Neural cell (in vitro differentiated cells): ENCODE measurements at regions not wholly inside any gene's neighbourhood (a gene's known extent, or its start where the extent isn't known, plus 50 kb on each side); places are given as distances from the start of the nearest gene placed in this dataset.

ENCODE experiments used
- H2AFZ ChIP-seq: fragments of 200-600, 300-800 bp; sonication (generic), shearing (Covaris generic); 2 replicates; pipeline ENCODE4 v1.6.0; 2014; ENCODE audit warnings: low read depth, mild to moderate bottlenecking, antibody characterized with exemption, low read length, moderate library complexity
- H3F3A ChIP-seq: fragments of 200-600 bp; shearing (Covaris generic); 2 replicates; pipeline ENCODE4 v1.6.1; 2016; ENCODE audit warnings: mild to moderate bottlenecking, moderate library complexity, mixed read lengths, antibody characterized with exemption, low read length; ENCODE audit not compliant: insufficient read depth, poor library complexity, severe bottlenecking
- H3K27ac ChIP-seq: fragments of 200-600, 300-800 bp; sonication (generic), shearing (Covaris generic); 2 replicates; pipeline ENCODE4 v1.5.1; 2014; ENCODE audit warnings: mild to moderate bottlenecking, low read length, moderate library complexity
- H3K27me3 ChIP-seq: fragments of 300-800, 200-600 bp; sonication (generic), shearing (Covaris generic); 2 replicates; pipeline ENCODE4 v1.6.0; 2014; ENCODE audit warnings: mild to moderate bottlenecking, low read depth, low read length, moderate library complexity; ENCODE audit not compliant: insufficient read depth
- H3K36me3 ChIP-seq: fragments of 300-800, 200-600 bp; sonication (generic), shearing (Covaris generic); 2 replicates; pipeline ENCODE4 v1.5.1; 2014; ENCODE audit warnings: mild to moderate bottlenecking, antibody characterized with exemption, low read length, moderate library complexity; ENCODE audit not compliant: insufficient read depth
- H3K4me2 ChIP-seq: fragments of 300-800, 200-600 bp; sonication (generic), shearing (Covaris generic); 2 replicates; pipeline ENCODE4 v1.6.0; 2014; ENCODE audit warnings: mild to moderate bottlenecking, low read length
- H3K4me3 ChIP-seq: fragments of 300-800, 200-600 bp; sonication (generic), shearing (Covaris generic); 2 replicates; pipeline ENCODE4 v1.5.1; 2014; ENCODE audit warnings: mild to moderate bottlenecking, low read length, moderate library complexity
- H3K79me2 ChIP-seq: fragments of 200-600 bp; shearing (Covaris generic); replicated peaks from 2 replicates; pipeline ENCODE4 v1.6.0; 2014; ENCODE audit warnings: mild to moderate bottlenecking, low read length, moderate library complexity; ENCODE audit not compliant: insufficient read depth
- H3K9ac ChIP-seq: fragments of 300-800, 200-600 bp; sonication (generic), shearing (Covaris generic); 2 replicates; pipeline ENCODE4 v1.6.1; 2016; ENCODE audit warnings: mild to moderate bottlenecking, low read length, mixed read lengths
- H3K9me2 ChIP-seq: fragments of 200-600 bp; shearing (Covaris generic); 2 replicates; pipeline ENCODE4 v1.6.1; 2016; ENCODE audit warnings: mild to moderate bottlenecking, low read length, mixed read lengths; ENCODE audit not compliant: insufficient read depth
- H3K9me3 ChIP-seq: fragments of 200-600, 300-800 bp; sonication (generic), shearing (Covaris generic); 2 replicates; pipeline ENCODE4 v1.6.1; 2016; ENCODE audit warnings: mild to moderate bottlenecking, mixed run types, low read length, moderate library complexity, mixed read lengths
- H4K20me1 ChIP-seq: fragments of 200-600 bp; shearing (Covaris generic); 2 replicates; pipeline ENCODE4 v1.6.1; 2016; ENCODE audit warnings: mild to moderate bottlenecking, mixed run types; ENCODE audit not compliant: insufficient read depth
- EP300 ChIP-seq: fragments of 450-650 bp; conservative IDR thresholded peaks from 2 replicates; pipeline ENCODE4 v1.6.1; 2014; ENCODE audit warnings: antibody characterized with exemption, mild to moderate bottlenecking, moderate library complexity; ENCODE audit not compliant: poor library complexity, severe bottlenecking
- EZH2 ChIP-seq: fragments of 200-600, 300-800 bp; shearing (Covaris generic), sonication (generic); IDR thresholded peaks from 2 replicates; pipeline ENCODE4 v1.6.1; 2014; ENCODE audit warnings: antibody characterized with exemption, low read length, borderline replicate concordance, mild to moderate bottlenecking; ENCODE audit not compliant: insufficient read depth, poor library complexity, severe bottlenecking
- MXI1 ChIP-seq: fragments of 450-650 bp; conservative IDR thresholded peaks from 2 replicates; pipeline ENCODE4 v1.6.1; 2014; ENCODE audit warnings: antibody characterized with exemption, mild to moderate bottlenecking; ENCODE audit not compliant: poor library complexity, severe bottlenecking
- POLR2AphosphoS5 ChIP-seq: IDR thresholded peaks from 2 replicates; pipeline ENCODE4 v1.6.1; 2012
- RAD21 ChIP-seq: fragments of 450-650 bp; conservative IDR thresholded peaks from 2 replicates; pipeline ENCODE4 v1.6.1; 2014; ENCODE audit warnings: antibody characterized with exemption, mild to moderate bottlenecking, moderate library complexity
- SMC3 ChIP-seq: fragments of 450-650 bp; conservative IDR thresholded peaks from 2 replicates; pipeline ENCODE4 v1.6.1; 2014; ENCODE audit warnings: antibody characterized with exemption, mild to moderate bottlenecking, moderate library complexity; ENCODE audit not compliant: poor library complexity
- TAF1 ChIP-seq: IDR thresholded peaks from 2 replicates; pipeline ENCODE4 v1.6.1; 2012; ENCODE audit warnings: low read depth
- TF ChIP-seq, protein P1 (sequence below): fragments of 450-650 bp; IDR thresholded peaks from 2 replicates; pipeline ENCODE4 v1.5.1; 2014; ENCODE audit warnings: antibody characterized with exemption, mild to moderate bottlenecking, moderate library complexity; ENCODE audit not compliant: poor library complexity, severe bottlenecking
- TF ChIP-seq, protein P2 (sequence below): IDR thresholded peaks from 2 replicates; pipeline ENCODE4 v1.6.1; 2012; ENCODE audit warnings: borderline replicate concordance

DNA sequence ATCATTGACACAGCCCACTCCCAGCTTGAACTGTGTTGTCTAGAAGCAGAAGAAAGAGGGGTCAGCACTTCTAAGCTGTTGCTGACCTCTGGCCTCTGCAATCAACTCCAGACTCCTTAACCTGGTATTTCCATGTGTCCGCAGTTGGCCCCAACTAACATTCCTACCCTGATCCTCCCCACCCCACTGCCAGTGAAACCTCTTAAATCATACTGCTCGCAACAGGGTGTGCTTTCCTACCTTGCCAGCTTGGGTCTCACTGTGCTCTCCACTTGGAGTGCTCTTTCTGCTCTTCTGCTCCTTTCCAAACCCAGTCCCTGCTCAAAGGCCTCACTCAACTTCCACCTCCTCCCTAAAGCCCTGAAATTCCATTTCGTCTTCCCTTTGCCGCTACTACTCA, 52.3 kb upstream of the RPS6KA3 start:
- Histone ChIP-seq H2AFZ (no peak overlapping the region), H3K4me2 (no peak overlapping the region), H3K4me3 (no peak overlapping the region), H3K27me3 (no peaks in the 10 kb centered on the region), H3K9me2 (no peaks in the 10 kb centered on the region), H3K9me3 (no peaks in the 10 kb centered on the region), H4K20me1 (no peaks in the 10 kb centered on the region), H3F3A (no peaks in the 10 kb centered on the region), H3K9ac (no peak overlapping the region), H3K79me2 (no peaks in the 10 kb centered on the region), H3K36me3 (no peaks in the 10 kb centered on the region), H3K27ac (no peak overlapping the region)
- TF ChIP-seq RAD21 (no peak), TAF1 (no peak)

DNA sequence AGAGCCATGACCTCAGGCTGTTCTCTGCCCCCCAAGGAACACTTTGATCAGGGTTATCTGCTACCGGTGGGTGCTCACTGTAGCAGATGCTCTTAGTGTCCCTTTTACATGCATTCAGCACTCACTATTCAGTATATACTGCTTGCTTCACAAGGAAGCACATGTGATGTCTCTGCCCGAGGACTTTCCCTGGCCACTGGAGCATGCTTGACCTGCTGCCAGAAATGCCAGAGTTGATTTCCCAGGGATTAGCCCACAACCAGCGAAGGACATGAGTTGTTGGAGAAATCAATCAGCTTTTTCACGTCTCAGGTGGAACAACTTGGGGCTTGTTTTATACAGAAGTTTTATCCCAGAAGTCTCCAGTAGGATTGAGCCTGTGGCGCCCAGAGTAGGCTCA, 51.2 kb upstream of the RPS6KA3 start:
- Histone ChIP-seq H3K27ac (no peak overlapping the region), H3K27me3 (no peaks in the 10 kb centered on the region), H3K4me2 (no peak overlapping the region), H3K79me2 (no peaks in the 10 kb centered on the region), H3K9me3 (no peaks in the 10 kb centered on the region), H3F3A (no peaks in the 10 kb centered on the region), H3K9me2 (no peaks in the 10 kb centered on the region), H2AFZ (no peak overlapping the region), H3K4me3 (no peak overlapping the region), H3K36me3 (no peaks in the 10 kb centered on the region), H3K9ac (no peak overlapping the region), H4K20me1 (no peaks in the 10 kb centered on the region)
- TF ChIP-seq SMC3 (no peak), EP300 (no peak), POLR2AphosphoS5 (no peak), TAF1 (no peak), MXI1 (no peak), EZH2 (no peak), RAD21 (no peak)
- TF ChIP-seq, protein P1, sequence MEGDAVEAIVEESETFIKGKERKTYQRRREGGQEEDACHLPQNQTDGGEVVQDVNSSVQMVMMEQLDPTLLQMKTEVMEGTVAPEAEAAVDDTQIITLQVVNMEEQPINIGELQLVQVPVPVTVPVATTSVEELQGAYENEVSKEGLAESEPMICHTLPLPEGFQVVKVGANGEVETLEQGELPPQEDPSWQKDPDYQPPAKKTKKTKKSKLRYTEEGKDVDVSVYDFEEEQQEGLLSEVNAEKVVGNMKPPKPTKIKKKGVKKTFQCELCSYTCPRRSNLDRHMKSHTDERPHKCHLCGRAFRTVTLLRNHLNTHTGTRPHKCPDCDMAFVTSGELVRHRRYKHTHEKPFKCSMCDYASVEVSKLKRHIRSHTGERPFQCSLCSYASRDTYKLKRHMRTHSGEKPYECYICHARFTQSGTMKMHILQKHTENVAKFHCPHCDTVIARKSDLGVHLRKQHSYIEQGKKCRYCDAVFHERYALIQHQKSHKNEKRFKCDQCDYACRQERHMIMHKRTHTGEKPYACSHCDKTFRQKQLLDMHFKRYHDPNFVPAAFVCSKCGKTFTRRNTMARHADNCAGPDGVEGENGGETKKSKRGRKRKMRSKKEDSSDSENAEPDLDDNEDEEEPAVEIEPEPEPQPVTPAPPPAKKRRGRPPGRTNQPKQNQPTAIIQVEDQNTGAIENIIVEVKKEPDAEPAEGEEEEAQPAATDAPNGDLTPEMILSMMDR: no peak
- TF ChIP-seq, protein P2, sequence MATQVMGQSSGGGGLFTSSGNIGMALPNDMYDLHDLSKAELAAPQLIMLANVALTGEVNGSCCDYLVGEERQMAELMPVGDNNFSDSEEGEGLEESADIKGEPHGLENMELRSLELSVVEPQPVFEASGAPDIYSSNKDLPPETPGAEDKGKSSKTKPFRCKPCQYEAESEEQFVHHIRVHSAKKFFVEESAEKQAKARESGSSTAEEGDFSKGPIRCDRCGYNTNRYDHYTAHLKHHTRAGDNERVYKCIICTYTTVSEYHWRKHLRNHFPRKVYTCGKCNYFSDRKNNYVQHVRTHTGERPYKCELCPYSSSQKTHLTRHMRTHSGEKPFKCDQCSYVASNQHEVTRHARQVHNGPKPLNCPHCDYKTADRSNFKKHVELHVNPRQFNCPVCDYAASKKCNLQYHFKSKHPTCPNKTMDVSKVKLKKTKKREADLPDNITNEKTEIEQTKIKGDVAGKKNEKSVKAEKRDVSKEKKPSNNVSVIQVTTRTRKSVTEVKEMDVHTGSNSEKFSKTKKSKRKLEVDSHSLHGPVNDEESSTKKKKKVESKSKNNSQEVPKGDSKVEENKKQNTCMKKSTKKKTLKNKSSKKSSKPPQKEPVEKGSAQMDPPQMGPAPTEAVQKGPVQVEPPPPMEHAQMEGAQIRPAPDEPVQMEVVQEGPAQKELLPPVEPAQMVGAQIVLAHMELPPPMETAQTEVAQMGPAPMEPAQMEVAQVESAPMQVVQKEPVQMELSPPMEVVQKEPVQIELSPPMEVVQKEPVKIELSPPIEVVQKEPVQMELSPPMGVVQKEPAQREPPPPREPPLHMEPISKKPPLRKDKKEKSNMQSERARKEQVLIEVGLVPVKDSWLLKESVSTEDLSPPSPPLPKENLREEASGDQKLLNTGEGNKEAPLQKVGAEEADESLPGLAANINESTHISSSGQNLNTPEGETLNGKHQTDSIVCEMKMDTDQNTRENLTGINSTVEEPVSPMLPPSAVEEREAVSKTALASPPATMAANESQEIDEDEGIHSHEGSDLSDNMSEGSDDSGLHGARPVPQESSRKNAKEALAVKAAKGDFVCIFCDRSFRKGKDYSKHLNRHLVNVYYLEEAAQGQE: no peak
